ENCODE measurements at regions not wholly inside any gene's neighbourhood (a gene's known extent, or its start where the extent isn't known, plus 50 kb on each side); places are given as distances from the start of the nearest gene placed in this dataset.

DNA sequence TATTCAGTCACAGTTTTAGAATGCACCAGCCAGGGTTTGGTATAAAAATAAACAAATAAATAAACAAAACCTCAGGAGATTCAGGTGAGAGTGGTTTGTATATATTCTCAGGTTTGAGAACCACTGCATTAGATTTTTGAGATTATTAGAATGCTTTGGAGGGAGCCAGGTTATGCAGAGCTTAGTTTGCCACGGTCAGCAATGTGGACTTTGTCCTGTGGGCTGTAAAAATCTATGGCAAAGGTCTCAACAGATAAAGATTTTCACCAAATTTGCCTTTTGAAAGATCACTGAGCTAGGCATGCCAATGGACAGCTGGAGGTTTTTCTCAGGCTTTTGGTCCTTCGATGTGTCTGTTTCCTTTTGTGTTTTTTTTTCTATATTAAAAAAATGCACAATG lies 650.1 kb upstream of the RAG2 start:
- ChIA-PET CTCF (no interaction called here), SMC1A (ENCODE audit: uncharacterized antibody, unreplicated experiment) (no interaction called here), POLR2A (no interaction called here), RAD21 (ENCODE audit: unreplicated experiment) (no interaction called here)
- Histone ChIP-seq H2AFZ (ENCODE audit: control insufficient read depth, low read depth, low read length) (no peak overlapping the region), H3K4me1 (ENCODE audit: control insufficient read depth, insufficient read depth, low read length) (no peaks in the 10 kb centered on the region), H4K20me1 (ENCODE audit: control insufficient read depth, insufficient read depth) (no peaks in the 10 kb centered on the region), H3K9me3 (replicated peaks; ENCODE audit: control insufficient read depth, insufficient read depth, low read length) (no peaks in the 10 kb centered on the region), H3K27me3 (replicated peaks in 1 of 2; ENCODE audit: control insufficient read depth in 2 of 2, insufficient read depth in 2 of 2, low read length in 1 of 2) (no peaks in the 10 kb centered on the region), H3K36me3 (ENCODE audit: control insufficient read depth in 2 of 2, insufficient read depth in 2 of 2, low read length in 1 of 2) (no peaks in the 10 kb centered on the region), H3K79me2 (ENCODE audit: control insufficient read depth, insufficient read depth, low read length) (no peaks in the 10 kb centered on the region), H3K4me2 (ENCODE audit: control insufficient read depth, insufficient read depth) (no peak overlapping the region), H3K9ac (ENCODE audit: control insufficient read depth, insufficient read depth, low read length) (no peak overlapping the region), H3K4me3 (no peak overlapping the region), H3K27ac (ENCODE audit: control insufficient read depth, insufficient read depth) (no peak overlapping the region)
- no peak for TF ChIP-seq ZBTB40 (IDR thresholded peaks at IDR 0.05; ENCODE audit: borderline replicate concordance)
- no peak for TF ChIP-seq HDAC2 (IDR thresholded peaks at IDR 0.05)
- TF ChIP-seq YBX1 (IDR thresholded peaks at IDR 0.05): no peak
- TF ChIP-seq, protein P1, sequence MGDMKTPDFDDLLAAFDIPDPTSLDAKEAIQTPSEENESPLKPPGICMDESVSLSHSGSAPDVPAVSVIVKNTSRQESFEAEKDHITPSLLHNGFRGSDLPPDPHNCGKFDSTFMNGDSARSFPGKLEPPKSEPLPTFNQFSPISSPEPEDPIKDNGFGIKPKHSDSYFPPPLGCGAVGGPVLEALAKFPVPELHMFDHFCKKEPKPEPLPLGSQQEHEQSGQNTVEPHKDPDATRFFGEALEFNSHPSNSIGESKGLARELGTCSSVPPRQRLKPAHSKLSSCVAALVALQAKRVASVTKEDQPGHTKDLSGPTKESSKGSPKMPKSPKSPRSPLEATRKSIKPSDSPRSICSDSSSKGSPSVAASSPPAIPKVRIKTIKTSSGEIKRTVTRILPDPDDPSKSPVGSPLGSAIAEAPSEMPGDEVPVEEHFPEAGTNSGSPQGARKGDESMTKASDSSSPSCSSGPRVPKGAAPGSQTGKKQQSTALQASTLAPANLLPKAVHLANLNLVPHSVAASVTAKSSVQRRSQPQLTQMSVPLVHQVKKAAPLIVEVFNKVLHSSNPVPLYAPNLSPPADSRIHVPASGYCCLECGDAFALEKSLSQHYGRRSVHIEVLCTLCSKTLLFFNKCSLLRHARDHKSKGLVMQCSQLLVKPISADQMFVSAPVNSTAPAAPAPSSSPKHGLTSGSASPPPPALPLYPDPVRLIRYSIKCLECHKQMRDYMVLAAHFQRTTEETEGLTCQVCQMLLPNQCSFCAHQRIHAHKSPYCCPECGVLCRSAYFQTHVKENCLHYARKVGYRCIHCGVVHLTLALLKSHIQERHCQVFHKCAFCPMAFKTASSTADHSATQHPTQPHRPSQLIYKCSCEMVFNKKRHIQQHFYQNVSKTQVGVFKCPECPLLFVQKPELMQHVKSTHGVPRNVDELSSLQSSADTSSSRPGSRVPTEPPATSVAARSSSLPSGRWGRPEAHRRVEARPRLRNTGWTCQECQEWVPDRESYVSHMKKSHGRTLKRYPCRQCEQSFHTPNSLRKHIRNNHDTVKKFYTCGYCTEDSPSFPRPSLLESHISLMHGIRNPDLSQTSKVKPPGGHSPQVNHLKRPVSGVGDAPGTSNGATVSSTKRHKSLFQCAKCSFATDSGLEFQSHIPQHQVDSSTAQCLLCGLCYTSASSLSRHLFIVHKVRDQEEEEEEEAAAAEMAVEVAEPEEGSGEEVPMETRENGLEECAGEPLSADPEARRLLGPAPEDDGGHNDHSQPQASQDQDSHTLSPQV (IDR thresholded peaks at IDR 0.05): no peak
- no peak for TF ChIP-seq NFIC (IDR thresholded peaks at IDR 0.05; ENCODE audit: low read depth, low read length)
- no peak for TF ChIP-seq CBX5 (IDR thresholded peaks at IDR 0.05; ENCODE audit: low read depth)
- TF ChIP-seq SREBF1 (IDR thresholded peaks at IDR 0.05; ENCODE audit: low read length): no peak
- no peak for TF ChIP-seq WRNIP1 (IDR thresholded peaks at IDR 0.05; ENCODE audit: borderline replicate concordance, low read depth, low read length)
- TF ChIP-seq MEF2A (IDR thresholded peaks at IDR 0.05; ENCODE audit: insufficient read depth, low read depth, low read length): no peak
- no peak for TF ChIP-seq CBFB (IDR thresholded peaks at IDR 0.05; ENCODE audit: low read depth)
- no peak for TF ChIP-seq NR2C1 (IDR thresholded peaks at IDR 0.05)
- no peak for TF ChIP-seq ETV6 (conservative IDR thresholded peaks at IDR 0.05 in 1 of 2, IDR thresholded peaks at IDR 0.05 in 1 of 2; ENCODE audit: borderline replicate concordance in 1 of 2, low read depth in 1 of 2)
- TF ChIP-seq SUPT20H (IDR thresholded peaks at IDR 0.05; ENCODE audit: borderline replicate concordance, control insufficient read depth, low read depth, low read length): no peak
- TF ChIP-seq CHD4 (IDR thresholded peaks at IDR 0.05): no peak
- intact Hi-C loops (cut with micrococcal nuclease; ENCODE audit: unreplicated experiment) (no loop called here), in situ Hi-C loops (cut with MboI) (no loop called here)
- ATAC-seq: no peak
- BruUV-seq (replicated peaks): no TSS peak
- 3% methylated on average over 2 of the region's 2 CpGs for WGBS (ENCODE audit: insufficient coverage, insufficient replicate concordance, low lambda C conversion rate, missing lambda C conversion rate)
- no peak for FAIRE-seq
- DNase-seq (ENCODE audit: low read depth, low spot score): no peak

Data from GM12878 (cell line).